ENCODE measurements at regions not wholly inside any gene's neighbourhood (a gene's known extent, or its start where the extent isn't known, plus 50 kb on each side); places are given as distances from the start of the nearest gene placed in this dataset.

- TF ChIP-seq CTCF (conservative IDR thresholded peaks at IDR 0.05; ENCODE audit: low read length) (no peak), EZH2phosphoT487 (IDR thresholded peaks at IDR 0.05; ENCODE audit: borderline replicate concordance) (no peak)
Measured at GRCh38 chr1:194118086-194118485, 931.7 kb upstream of the B3GALT2 start.

Data from Loucy (cell line).